ENCODE measurements at regions not wholly inside any gene's neighbourhood (a gene's known extent, or its start where the extent isn't known, plus 50 kb on each side); places are given as distances from the start of the nearest gene placed in this dataset.
A peak's percentile ranks its signal among the peaks of the same experiment; 100 is the strongest.

DNA sequence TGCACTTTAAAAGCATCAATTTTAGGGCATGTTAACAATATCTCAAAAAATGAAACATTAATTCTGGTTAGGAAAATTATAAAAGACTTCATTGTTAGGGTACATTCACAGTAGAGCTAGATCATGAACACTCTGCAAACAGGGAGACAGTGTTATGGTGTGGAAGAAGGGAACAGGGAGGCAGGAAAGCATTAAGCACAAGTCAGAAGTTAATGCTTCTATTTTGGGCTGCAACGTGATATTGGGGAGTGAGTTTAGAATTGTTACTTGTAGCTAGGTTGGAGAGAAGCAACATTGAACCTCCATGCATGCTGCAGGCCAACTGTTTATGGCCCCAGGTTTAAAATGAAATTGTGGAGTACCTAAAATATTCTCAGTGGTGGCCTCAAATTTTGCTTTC lies 278.1 kb upstream of the NMUR2 start:
- Histone ChIP-seq H3K9ac (no peak overlapping the region), H3K4me2 (no peak overlapping the region), H3K9me3 (peaks cover 8% of the 10 kb centered on the region; the same call in 1 of the 2 replicates), H3K4me1 (no peaks in the 10 kb centered on the region), H3K4me3 (no peak overlapping the region), H3K27ac (no peak overlapping the region), H4K20me1 (no peaks in the 10 kb centered on the region), H3K36me3 (no peaks in the 10 kb centered on the region), H3K27me3 (no peaks in the 10 kb centered on the region)
- no peak for TF ChIP-seq Cebpa-rat (IDR thresholded peaks at IDR 0.05)

DNA sequence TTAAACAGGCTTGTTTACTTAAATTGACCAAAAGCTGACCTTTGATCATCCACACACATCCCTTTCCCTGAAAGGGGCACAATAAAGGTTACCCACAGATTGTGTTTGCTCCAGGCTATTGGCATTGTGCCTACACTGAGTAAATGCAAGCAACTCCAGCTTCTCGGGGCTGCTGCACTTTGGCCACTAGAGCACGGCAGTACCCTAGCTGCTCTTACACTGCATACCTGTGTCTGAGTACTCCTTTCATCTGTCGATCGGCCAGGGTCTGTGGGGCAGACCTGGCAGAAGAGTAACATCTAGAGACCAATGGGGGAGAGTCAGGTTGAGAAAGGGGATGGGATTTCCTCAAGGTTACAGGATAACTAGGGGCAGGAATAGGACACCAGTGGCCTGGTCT lies 281.9 kb upstream of the NMUR2 start:
- Histone ChIP-seq H4K20me1 (no peaks in the 10 kb centered on the region), H3K9me3 (peaks cover 8% of the 10 kb centered on the region; the same call in 1 of the 2 replicates), H3K4me2 (no peak overlapping the region), H3K4me3 (no peak overlapping the region), H3K4me1 (no peaks in the 10 kb centered on the region), H3K9ac (no peak overlapping the region), H3K27ac (no peak overlapping the region), H3K36me3 (no peaks in the 10 kb centered on the region), H3K27me3 (no peaks in the 10 kb centered on the region)
- TF ChIP-seq Cebpa-rat (IDR thresholded peaks at IDR 0.05): no peak

DNA sequence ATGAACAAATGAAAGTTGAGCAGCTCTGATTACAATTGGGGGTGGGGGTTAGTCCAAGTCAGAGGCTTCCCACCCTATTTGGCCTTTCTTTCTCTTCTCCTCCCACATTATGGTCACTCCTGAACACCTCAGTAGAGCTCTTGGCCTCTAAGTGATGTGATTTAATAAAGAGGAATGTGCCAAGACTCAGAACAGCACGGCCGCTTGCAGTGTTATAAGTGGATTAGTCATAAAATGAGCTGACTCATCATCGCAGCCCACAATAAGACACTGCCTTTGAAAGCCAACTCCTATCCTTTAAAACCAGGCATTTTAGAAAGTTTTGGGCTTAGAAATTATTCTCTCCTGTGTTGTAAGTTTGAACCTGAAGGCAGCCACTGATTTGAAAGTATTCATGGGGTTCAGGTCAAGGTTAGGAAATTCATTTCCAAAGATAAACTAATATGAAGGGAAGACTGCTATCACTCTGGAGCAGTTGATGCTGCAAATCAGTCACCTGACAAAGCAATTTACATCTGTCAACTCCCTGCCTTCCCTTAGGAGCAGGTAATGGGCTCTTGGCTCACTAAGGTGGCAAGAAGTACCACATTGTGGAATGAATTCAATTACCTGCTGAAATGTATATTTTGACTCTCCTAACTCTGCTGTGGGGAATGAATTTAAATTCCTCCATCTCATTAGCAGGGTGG lies 283.6 kb upstream of the NMUR2 start:
- Histone ChIP-seq H3K9ac (no peak overlapping the region), H3K4me1 (no peaks in the 10 kb centered on the region), H3K9me3 (peaks cover 8% of the 10 kb centered on the region; the same call in 1 of the 2 replicates), H3K4me2 (no peak overlapping the region), H3K36me3 (no peaks in the 10 kb centered on the region), H4K20me1 (no peaks in the 10 kb centered on the region), H3K27me3 (no peaks in the 10 kb centered on the region), H3K4me3 (no peak overlapping the region), H3K27ac (no peak overlapping the region)
- TF ChIP-seq Cebpa-rat (IDR thresholded peaks at IDR 0.05): no peak

DNA sequence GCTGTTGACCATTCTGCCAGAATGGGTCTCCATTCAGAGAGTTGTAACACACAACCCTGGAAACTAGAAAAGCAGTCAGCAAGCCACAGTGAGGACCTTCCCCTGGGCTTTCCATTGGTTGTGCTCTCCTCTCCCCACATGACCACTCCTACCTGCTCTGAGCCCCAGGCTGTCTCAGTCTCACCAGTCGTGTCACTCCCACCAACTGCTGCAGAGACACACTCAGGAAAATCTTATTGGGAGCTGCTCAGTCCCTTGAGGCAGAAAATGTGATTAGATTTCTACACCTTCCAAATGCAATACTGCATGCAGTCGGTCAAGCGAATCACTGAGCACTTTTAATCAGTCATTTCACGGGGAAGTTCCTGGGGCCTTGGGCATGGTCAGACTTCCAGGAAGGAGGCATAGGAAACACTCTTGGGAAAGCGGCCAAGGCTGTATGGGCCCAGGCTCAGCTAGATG lies 284.2 kb upstream of the NMUR2 start:
- peaks cover 8% of the 10 kb centered on the region; the same call in 1 of the 2 replicates for H3K9me3 ChIP-seq
- H3K4me1 ChIP-seq: no peaks in the 10 kb centered on the region
- no peak overlapping the region for H3K27ac ChIP-seq
- no peaks in the 10 kb centered on the region for H4K20me1 ChIP-seq
- H3K9ac ChIP-seq: no peak overlapping the region
- H3K4me2 ChIP-seq: no peak overlapping the region
- no peaks in the 10 kb centered on the region for H3K36me3 ChIP-seq
- no peak overlapping the region for H3K4me3 ChIP-seq
- H3K27me3 ChIP-seq: no peaks in the 10 kb centered on the region
- no peak for TF ChIP-seq Cebpa-rat (IDR thresholded peaks at IDR 0.05)

DNA sequence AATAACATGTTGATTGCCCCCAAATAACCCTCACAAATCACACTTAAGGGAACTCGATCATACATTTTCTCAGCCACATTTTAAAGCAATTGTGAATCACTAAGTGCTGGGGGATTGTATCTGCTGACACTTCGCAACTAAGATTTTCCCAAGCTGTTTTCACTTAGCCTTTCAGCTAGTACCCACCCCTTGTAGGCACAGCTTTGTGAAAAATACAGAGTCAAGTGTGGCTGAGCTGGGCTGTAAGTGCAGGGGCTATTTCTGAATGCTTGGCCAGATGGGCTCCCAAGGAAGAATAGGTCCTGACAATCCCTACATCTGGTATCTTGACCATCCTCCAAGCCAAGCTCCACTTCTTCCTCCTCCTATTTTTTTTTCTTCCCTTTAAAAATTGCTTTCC lies 289.2 kb upstream of the NMUR2 start:
- no peaks in the 10 kb centered on the region; the same call in 1 of the 2 replicates for H3K9me3 ChIP-seq
- H3K4me3 ChIP-seq: no peak overlapping the region
- no peaks in the 10 kb centered on the region for H3K27me3 ChIP-seq
- no peak overlapping the region for H3K9ac ChIP-seq
- H3K27ac ChIP-seq: no peak overlapping the region
- no peak for TF ChIP-seq Cebpa-rat (IDR thresholded peaks at IDR 0.05)
- no peak overlapping the region for H3K4me2 ChIP-seq
- H3K4me1 ChIP-seq: no peaks in the 10 kb centered on the region
- no peaks in the 10 kb centered on the region for H3K36me3 ChIP-seq
- no peaks in the 10 kb centered on the region for H4K20me1 ChIP-seq

DNA sequence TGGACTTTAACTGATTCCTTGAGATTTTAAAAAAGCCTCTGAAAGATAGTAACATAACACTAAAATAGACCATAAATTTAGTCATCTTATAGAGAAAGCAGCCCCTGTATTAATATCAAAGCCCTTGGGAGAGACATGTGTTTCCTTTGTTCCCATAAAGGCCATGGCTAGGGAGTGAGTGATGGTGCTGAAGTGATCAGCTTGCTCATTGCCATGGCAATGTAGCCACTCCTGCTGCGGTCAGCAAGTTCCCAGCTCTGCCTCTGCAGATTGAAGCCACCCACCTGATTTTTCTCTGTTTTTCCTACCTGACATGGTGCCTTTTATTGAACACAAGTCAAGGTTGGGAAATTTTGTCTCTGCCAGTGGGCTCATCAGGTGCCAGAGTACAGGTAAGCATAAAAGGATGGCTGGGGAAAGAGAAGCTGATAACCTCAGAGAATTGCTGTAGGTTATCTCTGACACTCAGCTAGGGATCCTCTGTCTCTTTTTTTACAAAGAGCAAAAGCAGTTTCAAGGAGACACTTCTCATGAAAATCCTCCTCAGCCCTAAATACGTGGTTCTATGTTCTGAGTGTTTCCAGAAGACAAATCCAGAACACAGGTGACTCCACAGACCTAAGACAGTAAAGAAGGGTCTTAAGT lies 296.3 kb upstream of the NMUR2 start:
- H3K27me3 ChIP-seq: no peaks in the 10 kb centered on the region
- no peak overlapping the region for H3K27ac ChIP-seq
- H3K4me3 ChIP-seq: no peak overlapping the region
- H3K4me2 ChIP-seq: no peak overlapping the region
- no peaks in the 10 kb centered on the region; the same call in 1 of the 2 replicates for H3K9me3 ChIP-seq
- no peak overlapping the region for H3K9ac ChIP-seq
- no peaks in the 10 kb centered on the region for H4K20me1 ChIP-seq
- no peaks in the 10 kb centered on the region for H3K36me3 ChIP-seq
- no peaks in the 10 kb centered on the region for H3K4me1 ChIP-seq
- no peak for TF ChIP-seq Cebpa-rat (IDR thresholded peaks at IDR 0.05)

DNA sequence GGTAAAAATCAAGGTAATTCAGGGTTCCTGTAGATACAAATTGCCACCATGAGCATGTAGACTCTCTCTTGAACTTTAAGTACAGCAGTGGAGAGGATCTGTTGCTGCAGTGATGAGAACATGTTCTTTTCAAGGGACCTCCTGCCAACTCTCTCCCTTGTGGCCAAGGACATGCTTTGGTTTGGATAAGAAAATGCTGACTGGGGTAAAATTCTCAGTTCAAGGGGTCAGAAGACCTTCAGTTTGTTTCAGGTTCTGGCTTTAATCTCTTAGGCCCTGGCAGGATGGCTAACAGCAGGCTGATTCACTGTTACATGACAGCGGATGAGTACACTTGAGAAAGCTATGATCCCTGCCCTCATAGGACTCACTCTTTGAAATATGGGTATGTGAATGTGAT lies 299.2 kb upstream of the NMUR2 start:
- TF ChIP-seq Cebpa-rat (IDR thresholded peaks at IDR 0.05): no peak
- H3K27me3 ChIP-seq: no peaks in the 10 kb centered on the region
- no peak overlapping the region for H3K27ac ChIP-seq
- H3K9ac ChIP-seq: no peak overlapping the region
- no peak overlapping the region for H3K4me2 ChIP-seq
- H3K9me3 ChIP-seq: no peaks in the 10 kb centered on the region; the same call in 1 of the 2 replicates
- no peak overlapping the region for H3K4me3 ChIP-seq
- no peaks in the 10 kb centered on the region for H3K4me1 ChIP-seq
- H4K20me1 ChIP-seq: no peaks in the 10 kb centered on the region
- no peaks in the 10 kb centered on the region for H3K36me3 ChIP-seq

DNA sequence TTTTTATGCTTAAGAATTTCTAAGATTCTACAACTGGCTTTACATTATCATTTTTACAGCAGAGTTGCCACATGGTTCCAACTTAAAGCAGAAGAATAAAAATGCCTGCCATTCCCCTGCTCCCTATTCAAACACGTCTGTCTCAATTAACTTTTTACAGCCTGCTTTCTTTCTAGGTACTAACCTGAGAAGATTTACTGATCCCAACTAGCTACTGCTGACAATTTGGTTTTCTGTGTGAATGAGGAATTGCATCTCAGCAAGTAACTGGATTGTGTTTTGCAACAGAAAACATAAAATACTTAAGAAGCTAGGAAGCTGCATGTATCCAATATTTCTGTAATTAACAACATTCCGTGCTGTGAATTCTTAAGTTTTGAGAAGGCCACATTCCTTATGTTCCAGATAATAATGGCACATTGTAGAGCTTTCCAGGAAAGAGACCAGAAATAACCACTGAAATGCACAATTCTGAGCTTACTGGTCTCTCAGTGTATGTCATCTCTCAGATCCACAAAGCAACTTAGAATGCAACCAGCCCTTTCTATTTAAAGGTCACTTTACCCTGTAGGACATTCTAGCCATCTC lies 306.8 kb upstream of the NMUR2 start:
- no peak for TF ChIP-seq Cebpa-rat (IDR thresholded peaks at IDR 0.05)
- H3K4me1 ChIP-seq: no peaks in the 10 kb centered on the region
- no peaks in the 10 kb centered on the region for H3K9me3 ChIP-seq
- H3K9ac ChIP-seq: no peak overlapping the region
- no peak overlapping the region for H3K4me3 ChIP-seq
- H3K27ac ChIP-seq: no peak overlapping the region
- H3K4me2 ChIP-seq: no peak overlapping the region
- no peaks in the 10 kb centered on the region for H3K27me3 ChIP-seq
- no peaks in the 10 kb centered on the region for H3K36me3 ChIP-seq
- H4K20me1 ChIP-seq: no peaks in the 10 kb centered on the region

DNA sequence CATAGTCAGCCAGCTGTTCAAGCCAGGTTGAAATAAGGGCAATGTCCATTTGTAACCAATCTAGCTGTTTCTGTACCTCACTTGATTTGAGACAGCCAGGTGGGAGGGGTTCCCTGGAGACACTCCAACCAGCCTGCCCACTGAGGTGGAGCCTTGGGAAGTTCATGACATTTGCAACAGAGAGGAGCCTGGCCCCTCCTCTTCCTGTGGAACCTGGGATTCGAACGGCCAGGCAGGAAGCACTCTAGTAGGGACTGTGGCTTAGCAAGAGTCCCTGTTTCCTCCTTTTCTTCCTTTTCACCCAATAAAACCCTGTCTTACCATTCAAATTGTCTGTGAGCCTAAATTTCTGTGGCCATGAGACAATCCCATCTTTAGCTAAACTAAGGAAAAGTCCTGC lies 312.3 kb upstream of the NMUR2 start:
- Histone ChIP-seq H3K4me1 (peaks cover 4% of the 10 kb centered on the region; the same call in 1 of the 2 replicates), H3K27me3 (no peaks in the 10 kb centered on the region), H3K27ac (no peak overlapping the region), H4K20me1 (no peaks in the 10 kb centered on the region), H3K36me3 (no peaks in the 10 kb centered on the region), H3K9me3 (peaks cover 12% of the 10 kb centered on the region), H3K4me2 (peak overlapping the region; percentile 8; the same call in 1 of the 2 replicates), H3K4me3 (no peak overlapping the region), H3K9ac (no peak overlapping the region)
- TF ChIP-seq Cebpa-rat (IDR thresholded peaks at IDR 0.05): no peak

DNA sequence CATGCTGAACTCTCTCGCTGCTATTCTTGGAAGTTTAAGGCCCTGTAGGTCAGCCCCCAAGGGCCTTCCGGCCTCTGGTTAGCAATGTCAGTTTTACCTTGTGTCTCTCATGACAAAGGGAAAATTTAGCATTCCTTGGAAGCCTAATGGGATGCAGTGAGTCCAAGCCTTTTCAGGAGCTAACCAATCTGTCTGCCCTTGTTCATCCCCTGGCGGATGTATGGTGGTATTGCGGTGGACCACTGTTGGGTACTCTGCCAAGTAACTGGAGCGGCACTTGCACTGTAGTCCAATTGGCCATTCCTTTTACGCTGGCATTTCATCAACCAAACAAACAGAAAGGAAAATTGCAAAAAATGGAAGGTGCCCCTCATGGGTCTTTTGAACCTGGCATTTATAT lies 318.4 kb upstream of the NMUR2 start:
- H3K4me2 ChIP-seq: no peak overlapping the region
- H3K27me3 ChIP-seq: no peaks in the 10 kb centered on the region
- H3K27ac ChIP-seq: no peak overlapping the region
- H3K9me3 ChIP-seq: peaks cover 31% of the 10 kb centered on the region
- H3K36me3 ChIP-seq: no peaks in the 10 kb centered on the region
- H3K9ac ChIP-seq: no peak overlapping the region
- no peaks in the 10 kb centered on the region for H3K4me1 ChIP-seq
- no peak overlapping the region for H3K4me3 ChIP-seq
- no peak for TF ChIP-seq Cebpa-rat (IDR thresholded peaks at IDR 0.05)
- no peaks in the 10 kb centered on the region for H4K20me1 ChIP-seq
